ENCODE measurements at regions not wholly inside any gene's neighbourhood (a gene's known extent, or its start where the extent isn't known, plus 50 kb on each side); places are given as distances from the start of the nearest gene placed in this dataset.

DNA sequence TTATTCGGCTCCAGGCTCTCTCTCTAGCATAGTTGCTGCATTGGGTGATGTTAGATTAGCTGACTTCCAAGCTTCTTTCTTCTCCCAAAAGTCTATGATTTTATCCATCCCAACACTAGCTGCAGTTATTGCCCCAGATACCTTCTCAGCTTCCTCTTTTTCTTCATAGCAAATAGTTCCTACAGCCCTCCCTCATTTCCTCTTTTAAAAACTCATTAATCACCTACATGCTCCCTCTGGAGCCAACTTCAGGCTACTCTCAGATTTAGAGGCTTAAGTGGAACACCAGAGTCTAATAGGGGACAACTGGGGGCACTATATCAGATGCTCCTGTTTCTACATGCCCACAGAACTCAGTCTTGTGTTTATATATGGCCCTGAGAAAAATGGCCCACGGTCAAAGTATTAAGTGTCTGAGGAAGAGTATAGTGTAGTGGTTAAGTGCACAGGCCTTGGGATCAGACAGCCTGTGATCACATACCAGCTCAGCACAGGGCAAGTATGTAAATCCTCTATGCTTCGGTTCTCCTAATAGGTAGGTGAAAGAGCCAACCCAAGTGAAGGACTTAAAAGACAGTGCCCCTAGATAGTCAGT lies 241.9 kb upstream of the SLC14A2 start:
- DNase-seq: no peak
- no peaks in the 10 kb centered on the region for H3K9me3 ChIP-seq

DNA sequence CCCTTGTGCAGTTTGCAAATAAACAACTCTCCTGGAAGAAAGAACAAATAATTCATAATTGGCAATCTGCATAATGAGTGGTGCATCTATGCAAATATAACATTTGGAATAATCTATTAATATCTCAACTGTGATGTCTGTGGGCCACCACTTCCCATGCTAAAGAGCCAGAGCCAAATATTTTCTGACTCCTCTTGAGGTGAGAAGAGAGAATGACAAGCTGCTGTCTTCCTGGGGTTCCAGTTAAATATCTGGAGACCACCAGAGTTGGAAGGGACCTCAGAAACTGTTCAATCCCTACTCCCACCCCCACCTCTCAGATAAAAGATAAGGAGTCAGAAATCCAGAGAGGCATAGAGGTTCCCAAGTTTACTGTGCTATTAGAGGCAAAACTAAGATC lies 241.0 kb upstream of the SLC14A2 start:
- TF ChIP-seq, protein P1, sequence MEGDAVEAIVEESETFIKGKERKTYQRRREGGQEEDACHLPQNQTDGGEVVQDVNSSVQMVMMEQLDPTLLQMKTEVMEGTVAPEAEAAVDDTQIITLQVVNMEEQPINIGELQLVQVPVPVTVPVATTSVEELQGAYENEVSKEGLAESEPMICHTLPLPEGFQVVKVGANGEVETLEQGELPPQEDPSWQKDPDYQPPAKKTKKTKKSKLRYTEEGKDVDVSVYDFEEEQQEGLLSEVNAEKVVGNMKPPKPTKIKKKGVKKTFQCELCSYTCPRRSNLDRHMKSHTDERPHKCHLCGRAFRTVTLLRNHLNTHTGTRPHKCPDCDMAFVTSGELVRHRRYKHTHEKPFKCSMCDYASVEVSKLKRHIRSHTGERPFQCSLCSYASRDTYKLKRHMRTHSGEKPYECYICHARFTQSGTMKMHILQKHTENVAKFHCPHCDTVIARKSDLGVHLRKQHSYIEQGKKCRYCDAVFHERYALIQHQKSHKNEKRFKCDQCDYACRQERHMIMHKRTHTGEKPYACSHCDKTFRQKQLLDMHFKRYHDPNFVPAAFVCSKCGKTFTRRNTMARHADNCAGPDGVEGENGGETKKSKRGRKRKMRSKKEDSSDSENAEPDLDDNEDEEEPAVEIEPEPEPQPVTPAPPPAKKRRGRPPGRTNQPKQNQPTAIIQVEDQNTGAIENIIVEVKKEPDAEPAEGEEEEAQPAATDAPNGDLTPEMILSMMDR (IDR thresholded peaks at IDR 0.05): no peak
- Histone ChIP-seq H3K36me3 (no peaks in the 10 kb centered on the region), H3K9me3 (no peaks in the 10 kb centered on the region), H3K27me3 (no peaks in the 10 kb centered on the region), H3K4me3 (no peak overlapping the region), H3K4me1 (no peaks in the 10 kb centered on the region), H3K9ac (ENCODE audit: low read depth in 2 of 2, low read length in 2 of 2) (no peak overlapping the region), H3K27ac (no peak overlapping the region)
- no peak for DNase-seq
- intact Hi-C loops (cut with DNase I): no loop called here

More for the DNA sequence above, 241.9 kb upstream of the SLC14A2 start:
- intact Hi-C loops (cut with DNase I): no loop called here
- TF ChIP-seq, protein P1 (IDR thresholded peaks at IDR 0.05): no peak
- Histone ChIP-seq H3K27ac (no peak overlapping the region), H3K36me3 (no peaks in the 10 kb centered on the region), H3K4me1 (no peaks in the 10 kb centered on the region), H3K4me3 (no peak overlapping the region), H3K9ac (ENCODE audit: low read depth in 2 of 2, low read length in 2 of 2) (no peak overlapping the region), H3K27me3 (no peaks in the 10 kb centered on the region)

DNA sequence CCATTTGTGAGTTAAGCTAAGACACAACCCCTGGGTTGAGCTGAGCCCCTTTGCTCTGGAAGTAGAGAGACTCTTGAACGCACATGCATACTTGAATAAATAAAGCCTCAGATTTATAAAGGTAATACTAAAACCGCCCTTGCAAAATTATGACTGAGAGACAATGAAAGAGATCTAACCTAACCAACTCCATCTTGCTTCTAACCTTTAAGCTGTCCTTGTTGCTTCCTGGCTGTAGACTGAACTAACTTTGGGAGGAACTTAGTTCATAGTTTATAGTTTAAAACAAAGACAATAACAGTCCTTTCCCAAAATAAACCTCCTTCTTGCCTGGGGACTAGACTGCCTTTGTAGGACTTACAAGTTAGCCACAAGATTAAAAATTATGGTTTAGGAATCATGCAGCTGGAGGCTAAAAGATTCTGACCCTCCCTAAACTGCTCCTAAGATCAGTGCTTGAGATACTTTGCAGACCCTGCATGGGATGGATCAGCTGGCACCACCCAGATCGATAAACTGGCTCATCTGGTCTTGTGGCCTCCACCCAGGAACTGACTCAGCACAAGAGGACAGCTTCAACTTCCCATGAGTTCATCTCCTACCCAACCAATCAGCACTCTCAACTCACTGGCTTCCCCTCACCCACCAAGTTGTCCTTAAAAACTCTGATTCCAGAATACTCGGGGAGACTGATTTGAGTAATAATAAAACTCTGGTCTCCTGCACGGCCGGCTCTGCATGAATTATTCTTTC lies 240.2 kb upstream of the SLC14A2 start:
- Histone ChIP-seq H3K4me1 (no peaks in the 10 kb centered on the region), H3K9me3 (no peaks in the 10 kb centered on the region), H3K27me3 (no peaks in the 10 kb centered on the region), H3K27ac (no peak overlapping the region), H3K4me3 (no peak overlapping the region), H3K36me3 (no peaks in the 10 kb centered on the region), H3K9ac (ENCODE audit: low read depth in 2 of 2, low read length in 2 of 2) (no peak overlapping the region)
- intact Hi-C loops (cut with DNase I): no loop called here
- TF ChIP-seq, protein P1 (IDR thresholded peaks at IDR 0.05): no peak
- no peak for DNase-seq

DNA sequence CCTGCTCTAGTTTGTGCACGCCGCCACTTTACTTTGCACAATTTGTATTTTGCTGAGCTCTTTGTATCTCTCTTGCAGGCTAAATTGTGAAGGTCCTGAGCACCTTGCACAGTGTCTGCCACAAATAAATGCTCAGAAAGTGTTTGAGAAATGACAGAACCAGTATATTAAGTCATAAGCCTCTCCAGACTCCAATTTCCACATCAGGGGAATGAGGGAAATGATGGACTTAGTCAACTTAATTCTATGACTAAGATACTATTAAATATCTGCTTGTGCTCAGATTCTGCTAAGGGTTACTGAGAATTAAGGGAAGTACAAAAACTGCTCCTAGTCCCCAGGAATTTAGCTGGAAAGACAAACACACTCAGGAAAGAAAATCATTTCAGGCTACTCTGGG lies 239.1 kb upstream of the SLC14A2 start:
- no peak for DNase-seq
- Histone ChIP-seq H3K27ac (no peak overlapping the region), H3K9ac (ENCODE audit: low read depth in 2 of 2, low read length in 2 of 2) (no peak overlapping the region), H3K27me3 (no peaks in the 10 kb centered on the region), H3K4me1 (no peaks in the 10 kb centered on the region), H3K4me3 (no peak overlapping the region), H3K36me3 (no peaks in the 10 kb centered on the region), H3K9me3 (no peaks in the 10 kb centered on the region)
- intact Hi-C loops (cut with DNase I): no loop called here
- TF ChIP-seq, protein P1 (IDR thresholded peaks at IDR 0.05): no peak

DNA sequence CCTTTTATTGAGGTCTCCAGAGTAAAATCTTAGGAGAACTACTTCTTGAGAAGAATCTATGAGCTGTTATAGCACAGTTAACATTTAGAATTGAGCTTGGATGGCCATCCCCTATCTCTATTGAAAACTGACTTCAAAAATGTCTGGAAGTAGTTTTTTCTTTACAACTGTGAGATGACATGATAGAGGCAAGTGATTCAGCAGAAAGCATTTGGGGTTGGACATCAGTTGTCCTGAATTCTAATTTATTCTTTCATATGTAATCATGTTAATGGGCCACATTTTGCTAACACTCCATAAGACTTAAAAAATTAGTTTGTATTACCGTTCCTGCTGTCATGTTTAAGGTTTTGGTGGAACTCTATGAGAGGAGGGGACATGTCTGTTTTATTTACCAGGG lies 237.0 kb upstream of the SLC14A2 start:
- Histone ChIP-seq H3K9ac (ENCODE audit: low read depth in 2 of 2, low read length in 2 of 2) (no peak overlapping the region), H3K27ac (no peak overlapping the region), H3K4me3 (no peak overlapping the region), H3K36me3 (no peaks in the 10 kb centered on the region), H3K9me3 (no peaks in the 10 kb centered on the region), H3K27me3 (no peaks in the 10 kb centered on the region), H3K4me1 (no peaks in the 10 kb centered on the region)
- no peak for DNase-seq
- intact Hi-C loops (cut with DNase I): no loop called here
- TF ChIP-seq, protein P1 (IDR thresholded peaks at IDR 0.05): no peak
